ENCODE measurements at regions not wholly inside any gene's neighbourhood (a gene's known extent, or its start where the extent isn't known, plus 50 kb on each side); places are given as distances from the start of the nearest gene placed in this dataset.

GRCh38 chr4:166153548-166153947, 280.5 kb downstream of the TLL1 start:
- no peaks in the 10 kb centered on the region for H3K27me3 ChIP-seq (ENCODE audit: control insufficient read depth in 2 of 2, insufficient read depth in 1 of 2, low read length in 1 of 2)
- H3K4me1 ChIP-seq (ENCODE audit: control insufficient read depth in 2 of 2, insufficient read depth in 2 of 2, low read length in 2 of 2): no peaks in the 10 kb centered on the region
- no peak overlapping the region for H3K27ac ChIP-seq (ENCODE audit: low read depth in 1 of 2, low read length in 1 of 2)
- no peak overlapping the region for H3K4me3 ChIP-seq (ENCODE audit: low read length in 2 of 2)
- H3K9me3 ChIP-seq (ENCODE audit: control insufficient read depth in 2 of 2, insufficient read depth in 1 of 2, low read length in 1 of 2): no peaks in the 10 kb centered on the region
- no peaks in the 10 kb centered on the region for H3K36me3 ChIP-seq (ENCODE audit: control insufficient read depth in 2 of 2, insufficient read depth in 2 of 2, low read length in 1 of 2)
- no peak for DNase-seq (ENCODE audit: low read depth in 6 of 9, low spot score in 9 of 9)

- Histone ChIP-seq H3K36me3 (ENCODE audit: control insufficient read depth in 2 of 2, insufficient read depth in 2 of 2, low read length in 1 of 2) (no peaks in the 10 kb centered on the region), H3K4me1 (ENCODE audit: control insufficient read depth in 2 of 2, insufficient read depth in 2 of 2, low read length in 2 of 2) (no peaks in the 10 kb centered on the region), H3K9me3 (ENCODE audit: control insufficient read depth in 2 of 2, insufficient read depth in 1 of 2, low read length in 1 of 2) (no peaks in the 10 kb centered on the region), H3K4me3 (ENCODE audit: low read length in 2 of 2) (no peak overlapping the region), H3K27me3 (ENCODE audit: control insufficient read depth in 2 of 2, insufficient read depth in 1 of 2, low read length in 1 of 2) (no peaks in the 10 kb centered on the region), H3K27ac (ENCODE audit: low read depth in 1 of 2, low read length in 1 of 2) (no peak overlapping the region)
- 84% methylated on average over 4 of the region's 4 CpGs for WGBS
- no peak for DNase-seq (ENCODE audit: low read depth in 6 of 9, low spot score in 9 of 9)
Measured at GRCh38 chr4:166162327-166162726, 289.3 kb downstream of the TLL1 start.

DNA sequence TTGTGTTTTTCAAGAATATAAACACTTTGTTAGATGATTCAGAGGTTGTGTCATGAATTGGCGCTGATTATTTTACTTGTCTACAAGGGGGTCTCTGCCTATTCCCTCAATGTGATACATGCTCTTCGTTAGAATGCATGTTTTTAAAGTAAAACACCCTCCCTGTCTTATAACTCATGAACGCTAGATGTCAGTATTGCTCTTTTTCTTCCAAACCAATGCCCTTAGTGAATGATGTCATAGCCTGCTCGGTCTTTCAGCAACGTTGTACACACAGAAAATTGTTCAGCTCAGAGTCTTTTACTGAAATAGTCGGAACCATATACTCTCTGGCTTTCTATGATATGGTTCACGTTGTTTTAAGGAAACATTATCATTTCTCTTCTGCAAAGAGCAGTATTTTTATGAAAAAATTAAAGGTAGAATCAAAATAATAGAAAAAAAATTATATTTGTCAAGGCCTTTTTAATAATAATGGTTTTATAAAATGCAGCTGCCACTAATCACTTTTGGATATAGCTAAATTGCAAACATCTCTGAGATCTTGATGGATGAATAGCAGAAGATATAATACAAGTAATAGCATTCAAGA, 292.9 kb downstream of the TLL1 start:
- 2% methylated on average over 7 of the region's 7 CpGs for WGBS
- DNase-seq (ENCODE audit: low read depth in 6 of 9, low spot score in 9 of 9): peak; percentile 6 to 78 (median 42)
- Histone ChIP-seq H3K4me1 (ENCODE audit: control insufficient read depth in 2 of 2, insufficient read depth in 2 of 2, low read length in 2 of 2) (no peaks in the 10 kb centered on the region), H3K9me3 (ENCODE audit: control insufficient read depth in 2 of 2, insufficient read depth in 1 of 2, low read length in 1 of 2) (no peaks in the 10 kb centered on the region), H3K4me3 (ENCODE audit: low read length in 2 of 2) (no peak overlapping the region), H3K27ac (ENCODE audit: low read depth in 1 of 2, low read length in 1 of 2) (no peak overlapping the region), H3K27me3 (ENCODE audit: control insufficient read depth in 2 of 2, insufficient read depth in 1 of 2, low read length in 1 of 2) (no peaks in the 10 kb centered on the region), H3K36me3 (ENCODE audit: control insufficient read depth in 2 of 2, insufficient read depth in 2 of 2, low read length in 1 of 2) (no peaks in the 10 kb centered on the region)

DNA sequence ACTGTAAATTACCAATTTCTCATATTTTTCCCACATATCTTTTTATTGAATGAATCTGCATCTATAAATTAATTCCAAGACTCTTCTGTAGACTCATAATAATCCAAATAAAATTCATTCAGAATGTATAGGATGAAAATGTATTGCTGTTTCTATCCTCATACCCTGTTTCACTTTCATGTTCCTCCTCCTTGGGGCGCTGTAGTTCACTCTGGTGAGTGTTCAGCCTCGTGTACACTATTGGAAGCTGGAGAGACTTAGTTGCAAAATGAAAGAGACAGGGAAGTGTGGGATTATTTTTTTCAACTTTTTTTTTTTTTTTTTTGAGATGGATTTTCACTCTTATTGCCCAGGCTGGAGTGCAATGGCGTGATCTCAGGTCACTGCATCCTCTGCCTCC, 296.1 kb downstream of the TLL1 start:
- Histone ChIP-seq H3K27me3 (ENCODE audit: control insufficient read depth in 2 of 2, insufficient read depth in 1 of 2, low read length in 1 of 2) (no peaks in the 10 kb centered on the region), H3K4me1 (ENCODE audit: control insufficient read depth in 2 of 2, insufficient read depth in 2 of 2, low read length in 2 of 2) (no peaks in the 10 kb centered on the region), H3K27ac (ENCODE audit: low read depth in 1 of 2, low read length in 1 of 2) (no peak overlapping the region), H3K9me3 (ENCODE audit: control insufficient read depth in 2 of 2, insufficient read depth in 1 of 2, low read length in 1 of 2) (no peaks in the 10 kb centered on the region), H3K36me3 (ENCODE audit: control insufficient read depth in 2 of 2, insufficient read depth in 2 of 2, low read length in 1 of 2) (no peaks in the 10 kb centered on the region), H3K4me3 (ENCODE audit: low read length in 2 of 2) (no peak overlapping the region)
- DNase-seq (ENCODE audit: low read depth in 6 of 9, low spot score in 9 of 9): no peak
- 62% methylated on average over 3 of the region's 3 CpGs for WGBS

GRCh38 chr4:166172619-166173018, 299.6 kb downstream of the TLL1 start:
- Histone ChIP-seq H3K4me3 (ENCODE audit: low read length in 2 of 2) (no peak overlapping the region), H3K4me1 (ENCODE audit: control insufficient read depth in 2 of 2, insufficient read depth in 2 of 2, low read length in 2 of 2) (no peaks in the 10 kb centered on the region), H3K27me3 (ENCODE audit: control insufficient read depth in 2 of 2, insufficient read depth in 1 of 2, low read length in 1 of 2) (no peaks in the 10 kb centered on the region), H3K36me3 (ENCODE audit: control insufficient read depth in 2 of 2, insufficient read depth in 2 of 2, low read length in 1 of 2) (no peaks in the 10 kb centered on the region), H3K27ac (ENCODE audit: low read depth in 1 of 2, low read length in 1 of 2) (no peak overlapping the region), H3K9me3 (ENCODE audit: control insufficient read depth in 2 of 2, insufficient read depth in 1 of 2, low read length in 1 of 2) (no peaks in the 10 kb centered on the region)
- DNase-seq (ENCODE audit: low read depth in 6 of 9, low spot score in 9 of 9): no peak
- 84% methylated on average over 2 of the region's 2 CpGs for WGBS

- no peaks in the 10 kb centered on the region for H3K4me1 ChIP-seq (ENCODE audit: control insufficient read depth in 2 of 2, insufficient read depth in 2 of 2, low read length in 2 of 2)
- no peaks in the 10 kb centered on the region for H3K27me3 ChIP-seq (ENCODE audit: control insufficient read depth in 2 of 2, insufficient read depth in 1 of 2, low read length in 1 of 2)
- H3K4me3 ChIP-seq (ENCODE audit: low read length in 2 of 2): no peak overlapping the region
- no peak for DNase-seq (ENCODE audit: low read depth in 6 of 9, low spot score in 9 of 9)
- H3K36me3 ChIP-seq (ENCODE audit: control insufficient read depth in 2 of 2, insufficient read depth in 2 of 2, low read length in 1 of 2): no peaks in the 10 kb centered on the region
- no peak overlapping the region for H3K27ac ChIP-seq (ENCODE audit: low read depth in 1 of 2, low read length in 1 of 2)
- no peaks in the 10 kb centered on the region for H3K9me3 ChIP-seq (ENCODE audit: control insufficient read depth in 2 of 2, insufficient read depth in 1 of 2, low read length in 1 of 2)
- 89% methylated on average over 4 of the region's 4 CpGs for WGBS
Measured at GRCh38 chr4:166174717-166175490, 301.9 kb downstream of the TLL1 start.

- no peaks in the 10 kb centered on the region for H3K27me3 ChIP-seq (ENCODE audit: control insufficient read depth in 2 of 2, insufficient read depth in 1 of 2, low read length in 1 of 2)
- H3K4me3 ChIP-seq (ENCODE audit: low read length in 2 of 2): no peak overlapping the region
- no peak for DNase-seq (ENCODE audit: low read depth in 6 of 9, low spot score in 9 of 9)
- 91% methylated on average over 2 of the region's 2 CpGs for WGBS
- H3K4me1 ChIP-seq (ENCODE audit: control insufficient read depth in 2 of 2, insufficient read depth in 2 of 2, low read length in 2 of 2): no peaks in the 10 kb centered on the region
- H3K9me3 ChIP-seq (ENCODE audit: control insufficient read depth in 2 of 2, insufficient read depth in 1 of 2, low read length in 1 of 2): no peaks in the 10 kb centered on the region
- no peak overlapping the region for H3K27ac ChIP-seq (ENCODE audit: low read depth in 1 of 2, low read length in 1 of 2)
- H3K36me3 ChIP-seq (ENCODE audit: control insufficient read depth in 2 of 2, insufficient read depth in 2 of 2, low read length in 1 of 2): no peaks in the 10 kb centered on the region
Measured at GRCh38 chr4:166182145-166182544, 309.1 kb downstream of the TLL1 start.

- Histone ChIP-seq H3K4me3 (ENCODE audit: low read length in 2 of 2) (no peak overlapping the region), H3K27me3 (ENCODE audit: control insufficient read depth in 2 of 2, insufficient read depth in 1 of 2, low read length in 1 of 2) (no peaks in the 10 kb centered on the region), H3K9me3 (ENCODE audit: control insufficient read depth in 2 of 2, insufficient read depth in 1 of 2, low read length in 1 of 2) (peaks cover 0 to 2% of the 10 kb centered on the region in 2 donors), H3K36me3 (ENCODE audit: control insufficient read depth in 2 of 2, insufficient read depth in 2 of 2, low read length in 1 of 2) (no peaks in the 10 kb centered on the region), H3K4me1 (ENCODE audit: control insufficient read depth in 2 of 2, insufficient read depth in 2 of 2, low read length in 2 of 2) (no peaks in the 10 kb centered on the region), H3K27ac (ENCODE audit: low read depth in 1 of 2, low read length in 1 of 2) (no peak overlapping the region)
- no peak for DNase-seq (ENCODE audit: low read depth in 6 of 9, low spot score in 9 of 9)
Measured at GRCh38 chr4:166195101-166195500, 322.1 kb downstream of the TLL1 start.

DNA sequence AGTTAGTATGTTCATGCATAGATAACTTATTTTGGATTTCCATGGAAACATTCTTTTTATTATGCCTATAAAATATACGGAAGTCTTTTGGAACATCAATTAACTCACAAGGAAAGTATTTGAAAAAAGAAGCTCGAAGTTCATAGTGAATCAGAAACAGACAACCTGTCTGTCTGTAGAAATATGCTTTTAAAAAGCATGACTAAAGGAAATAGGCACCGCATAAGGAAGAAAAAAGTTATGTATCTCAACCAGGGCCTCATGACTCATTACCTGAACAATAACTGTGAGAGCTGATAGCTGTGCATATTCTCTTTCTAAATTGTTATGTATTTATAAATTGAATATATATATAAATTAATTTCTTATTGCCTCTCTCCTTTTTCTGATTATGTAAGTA, 324.1 kb downstream of the TLL1 start:
- no peaks in the 10 kb centered on the region for H3K4me1 ChIP-seq (ENCODE audit: control insufficient read depth in 2 of 2, insufficient read depth in 2 of 2, low read length in 2 of 2)
- no peaks in the 10 kb centered on the region for H3K27me3 ChIP-seq (ENCODE audit: control insufficient read depth in 2 of 2, insufficient read depth in 1 of 2, low read length in 1 of 2)
- peaks cover 0 to 2% of the 10 kb centered on the region in 2 donors for H3K9me3 ChIP-seq (ENCODE audit: control insufficient read depth in 2 of 2, insufficient read depth in 1 of 2, low read length in 1 of 2)
- H3K27ac ChIP-seq (ENCODE audit: low read depth in 1 of 2, low read length in 1 of 2): no peak overlapping the region
- 88% methylated on average over 3 of the region's 3 CpGs for WGBS
- no peak overlapping the region for H3K4me3 ChIP-seq (ENCODE audit: low read length in 2 of 2)
- no peaks in the 10 kb centered on the region for H3K36me3 ChIP-seq (ENCODE audit: control insufficient read depth in 2 of 2, insufficient read depth in 2 of 2, low read length in 1 of 2)
- DNase-seq (ENCODE audit: low read depth in 6 of 9, low spot score in 9 of 9): no peak
